Amniotic epithelial cell (primary cell): ENCODE measurements at regions not wholly inside any gene's neighbourhood (a gene's known extent, or its start where the extent isn't known, plus 50 kb on each side); places are given as distances from the start of the nearest gene placed in this dataset.
A peak's percentile ranks its signal among the peaks of the same experiment; 100 is the strongest.
"Not testable (repeated sequence)": the region's sequence is repeated elsewhere in the genome, so short reads cannot be mapped to it uniquely, and the experiment has no call there.

Source experiments
- DNase-seq: peaks from one replicate; pipeline ENCODE4 v3.0.0-alpha.2; 2010; ENCODE audit warnings: low read depth

GRCh38 chrX:76774912-76775311 lies 347.4 kb downstream of the MAGEE1 start:
- DNase-seq: not testable (repeated sequence)

GRCh38 chrX:76796311-76796710 lies 368.8 kb downstream of the MAGEE1 start:
- DNase-seq: no peak

- DNase-seq: peak; percentile 13
These were observed 375.2 kb downstream of the MAGEE1 start for GRCh38 chrX:76802708-76803107.

GRCh38 chrX:76815754-76816153 lies 388.2 kb downstream of the MAGEE1 start:
- no peak for DNase-seq

- not testable (repeated sequence) for DNase-seq
These were observed 389.8 kb downstream of the MAGEE1 start for GRCh38 chrX:76817279-76817678.

GRCh38 chrX:76821276-76821675 lies 393.8 kb downstream of the MAGEE1 start:
- DNase-seq: no peak

- DNase-seq: no peak
These were observed 400.2 kb downstream of the MAGEE1 start for GRCh38 chrX:76827672-76828071.

- not testable (repeated sequence) for DNase-seq
These were observed 413.4 kb downstream of the MAGEE1 start for GRCh38 chrX:76840902-76841301.

GRCh38 chrX:76850851-76851250 lies 423.3 kb downstream of the MAGEE1 start:
- DNase-seq: no peak

- no peak for DNase-seq
These were observed 435.0 kb downstream of the MAGEE1 start for GRCh38 chrX:76862509-76862908.

GRCh38 chrX:76893930-76894329 lies 466.4 kb downstream of the MAGEE1 start:
- no peak for DNase-seq

- no peak for DNase-seq
These were observed 488.3 kb downstream of the MAGEE1 start for GRCh38 chrX:76915836-76916235.

- no peak for DNase-seq
These were observed 490.5 kb downstream of the MAGEE1 start for GRCh38 chrX:76918033-76918432.

- DNase-seq: no peak
These were observed 492.3 kb downstream of the MAGEE1 start for GRCh38 chrX:76919761-76920160.

GRCh38 chrX:76920607-76921006 lies 493.1 kb downstream of the MAGEE1 start:
- no peak for DNase-seq

- DNase-seq: no peak
These were observed 493.7 kb downstream of the MAGEE1 start for GRCh38 chrX:76921176-76921575.

GRCh38 chrX:76922100-76922499 lies 494.6 kb downstream of the MAGEE1 start:
- no peak for DNase-seq

GRCh38 chrX:76924616-76925015 lies 497.1 kb downstream of the MAGEE1 start:
- DNase-seq: not testable (repeated sequence)

GRCh38 chrX:76931518-76931917 lies 504.0 kb downstream of the MAGEE1 start:
- DNase-seq: no peak

- DNase-seq: no peak
These were observed 489.7 kb upstream of the FGF16 start for GRCh38 chrX:76957485-76957884.

GRCh38 chrX:76971393-76972376 lies 475.5 kb upstream of the FGF16 start:
- no peak for DNase-seq

GRCh38 chrX:76977452-76977851 lies 469.7 kb upstream of the FGF16 start:
- DNase-seq: no peak

GRCh38 chrX:76987381-76987780 lies 459.8 kb upstream of the FGF16 start:
- DNase-seq: no peak

- no peak for DNase-seq
These were observed 450.5 kb upstream of the FGF16 start for GRCh38 chrX:76996641-76997040.
